HG02938 (cell line): ENCODE measurements at regions not wholly inside any gene's neighbourhood (a gene's known extent, or its start where the extent isn't known, plus 50 kb on each side); places are given as distances from the start of the nearest gene placed in this dataset.
A peak's percentile ranks its signal among the peaks of the same experiment; 100 is the strongest.

ENCODE experiments used
- ATAC-seq: cut with Tn5 transposase; IDR thresholded peaks from one replicate; pipeline ENCODE4 v1.9.1; 2021; ENCODE audit warnings: mild to moderate bottlenecking, moderate library complexity; ENCODE audit not compliant: unreplicated experiment

DNA sequence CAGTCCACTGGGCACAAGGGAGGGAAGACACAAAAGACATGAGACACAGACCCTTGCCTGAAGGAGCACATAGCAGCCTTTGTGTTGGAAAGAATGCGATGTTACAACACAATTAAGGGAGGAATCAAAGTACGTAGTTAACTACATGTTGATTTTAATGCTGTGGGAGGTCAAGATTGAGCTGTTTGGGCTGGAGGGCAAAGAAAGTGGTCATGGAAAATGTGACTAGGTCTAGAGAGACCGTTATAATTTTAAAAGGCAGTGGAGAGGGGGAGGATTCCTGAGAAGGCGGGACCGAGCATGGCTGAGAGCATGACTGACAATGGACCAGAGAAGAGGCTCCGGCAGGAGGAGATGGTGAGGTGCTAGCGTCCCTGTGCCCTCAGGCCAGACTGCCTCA lies 111.8 kb upstream of the ATP1A1 start:
- ATAC-seq, result no peak

DNA sequence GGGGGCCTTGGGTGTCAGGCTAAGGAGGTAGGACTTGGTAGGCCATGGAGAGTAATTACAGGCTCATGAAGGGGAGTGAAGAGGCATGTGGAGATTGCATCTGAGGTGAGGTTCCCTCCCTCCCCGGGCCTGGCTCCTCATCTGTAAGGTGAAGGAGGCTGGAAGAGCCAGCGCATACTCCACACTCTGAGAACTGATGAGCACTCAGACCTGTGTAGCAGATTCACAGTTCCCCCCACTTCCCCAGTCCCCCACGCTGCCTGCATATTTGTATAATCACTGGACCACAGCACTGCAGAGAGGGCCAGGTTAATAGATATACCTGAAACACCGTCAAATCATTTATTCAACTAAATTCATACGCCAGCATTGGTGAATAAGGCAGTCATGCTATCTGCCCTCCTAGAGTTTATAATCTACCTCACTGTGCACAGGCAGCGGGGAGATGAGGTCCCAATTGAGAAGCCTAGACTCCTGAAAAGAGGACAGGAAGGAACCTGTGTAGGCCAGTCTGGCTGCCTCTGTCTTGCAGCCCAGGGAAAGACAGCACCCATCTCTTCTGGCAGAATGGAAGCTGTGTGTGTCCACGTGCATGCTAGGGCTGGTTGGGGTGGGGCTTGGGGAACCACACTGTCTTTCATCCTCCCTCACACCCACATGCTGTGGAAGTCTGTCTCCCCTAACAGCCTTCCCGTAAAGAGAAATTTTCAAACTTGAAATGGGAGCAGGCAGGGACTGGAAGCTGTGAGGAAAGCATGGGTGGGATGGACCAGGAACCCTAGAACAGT lies 110.6 kb upstream of the ATP1A1 start:
- no peak for ATAC-seq

DNA sequence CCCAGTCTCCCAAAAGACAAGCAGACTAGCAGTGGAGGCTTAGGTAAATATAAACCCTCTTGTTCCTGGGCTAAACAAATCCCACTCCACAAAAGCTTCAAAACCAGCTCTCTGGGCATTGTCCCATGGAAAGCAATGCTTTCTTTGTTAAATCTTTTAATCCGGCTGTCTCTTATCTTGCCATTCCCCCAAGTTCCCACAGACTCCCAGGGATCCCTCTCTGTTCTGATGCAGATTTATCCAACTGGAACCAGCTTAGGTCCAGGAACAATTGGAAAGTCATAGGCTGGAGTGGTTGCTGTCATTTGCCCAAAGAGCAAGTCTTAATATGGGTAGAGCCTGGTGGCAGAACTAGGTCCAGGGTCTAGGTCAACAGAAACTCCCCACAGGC lies 110.1 kb upstream of the ATP1A1 start:
- no peak for ATAC-seq

DNA sequence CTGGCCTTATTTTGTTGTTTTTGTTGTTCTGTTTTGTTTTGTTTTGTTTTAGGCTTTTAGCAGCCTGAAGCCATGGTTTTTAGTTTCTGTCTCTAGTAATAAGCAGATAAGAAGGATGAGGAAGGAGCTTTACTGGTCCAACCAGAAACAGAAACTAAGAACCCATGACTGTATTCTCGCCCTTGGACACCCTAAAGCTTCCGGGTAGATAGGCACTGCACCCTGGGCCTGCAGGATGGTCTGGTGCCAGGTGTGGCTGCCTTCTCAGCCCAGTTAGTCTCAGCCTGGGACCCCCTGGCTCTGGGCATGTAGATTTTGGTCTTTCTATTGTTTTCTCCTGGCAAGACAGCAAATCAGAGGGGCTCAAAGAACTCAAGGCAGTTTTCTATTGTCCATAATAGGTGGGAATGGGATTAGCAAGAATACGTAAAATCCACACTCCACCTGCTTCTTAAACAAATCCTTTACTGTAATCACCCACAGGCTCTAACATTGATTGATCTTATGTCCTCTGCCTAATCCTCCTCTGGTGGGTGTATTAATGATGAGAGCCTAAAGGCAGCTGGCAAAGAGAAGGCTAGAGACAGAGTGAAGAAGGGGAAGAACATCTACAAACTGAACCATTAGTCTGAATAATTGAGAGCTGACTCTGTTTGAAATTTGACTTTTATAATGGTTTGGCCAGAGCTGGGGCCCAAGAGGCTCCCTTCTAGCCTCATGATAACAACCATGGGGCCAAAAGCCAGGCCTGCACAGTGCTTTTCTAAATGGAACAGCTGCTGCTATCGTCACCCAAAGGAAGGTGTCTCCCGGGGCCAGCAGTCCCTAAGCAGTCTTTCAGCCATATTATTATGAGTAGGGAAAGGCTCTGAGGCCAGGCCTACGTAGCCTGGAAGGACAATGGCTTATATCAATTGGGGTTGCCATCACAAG lies 106.8 kb upstream of the ATP1A1 start:
- no peak for ATAC-seq

DNA sequence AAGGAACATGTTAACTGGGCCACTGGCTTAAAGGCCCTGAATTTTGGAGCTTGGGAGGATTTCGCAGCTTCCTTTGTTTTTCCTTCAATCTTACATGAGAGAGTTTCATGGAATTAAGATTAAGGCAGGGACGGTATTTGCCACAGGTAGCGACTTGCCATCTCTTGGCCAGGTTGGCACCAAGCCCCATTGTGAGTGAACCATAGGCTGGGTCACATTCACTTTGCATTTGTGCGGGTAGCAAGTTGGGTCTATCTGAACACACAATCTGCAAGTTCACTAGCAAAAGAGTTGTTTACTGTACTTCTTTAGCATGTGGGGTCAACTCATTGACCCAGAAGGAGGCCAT lies 106.2 kb upstream of the ATP1A1 start:
- no peak for ATAC-seq

DNA sequence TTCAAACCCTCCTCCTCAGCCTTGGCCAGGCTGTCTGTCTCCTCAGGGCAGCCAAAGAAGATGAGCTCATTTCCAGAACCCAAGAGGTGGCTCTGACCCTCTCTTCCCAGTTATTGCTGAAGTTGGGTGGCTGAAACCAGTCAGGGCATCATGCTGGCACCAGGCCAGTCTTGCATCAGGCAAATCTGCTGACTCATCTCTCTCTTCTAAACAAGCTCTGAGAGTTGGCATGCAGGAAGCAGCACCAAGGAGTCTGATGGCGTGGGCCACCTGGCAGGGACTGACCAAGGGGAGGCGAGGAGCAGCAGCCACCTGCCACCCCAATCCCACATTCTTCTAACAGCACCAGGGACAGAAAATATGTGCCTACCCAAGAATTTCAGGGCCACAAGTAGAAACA lies 104.8 kb upstream of the ATP1A1 start:
- no peak for ATAC-seq

DNA sequence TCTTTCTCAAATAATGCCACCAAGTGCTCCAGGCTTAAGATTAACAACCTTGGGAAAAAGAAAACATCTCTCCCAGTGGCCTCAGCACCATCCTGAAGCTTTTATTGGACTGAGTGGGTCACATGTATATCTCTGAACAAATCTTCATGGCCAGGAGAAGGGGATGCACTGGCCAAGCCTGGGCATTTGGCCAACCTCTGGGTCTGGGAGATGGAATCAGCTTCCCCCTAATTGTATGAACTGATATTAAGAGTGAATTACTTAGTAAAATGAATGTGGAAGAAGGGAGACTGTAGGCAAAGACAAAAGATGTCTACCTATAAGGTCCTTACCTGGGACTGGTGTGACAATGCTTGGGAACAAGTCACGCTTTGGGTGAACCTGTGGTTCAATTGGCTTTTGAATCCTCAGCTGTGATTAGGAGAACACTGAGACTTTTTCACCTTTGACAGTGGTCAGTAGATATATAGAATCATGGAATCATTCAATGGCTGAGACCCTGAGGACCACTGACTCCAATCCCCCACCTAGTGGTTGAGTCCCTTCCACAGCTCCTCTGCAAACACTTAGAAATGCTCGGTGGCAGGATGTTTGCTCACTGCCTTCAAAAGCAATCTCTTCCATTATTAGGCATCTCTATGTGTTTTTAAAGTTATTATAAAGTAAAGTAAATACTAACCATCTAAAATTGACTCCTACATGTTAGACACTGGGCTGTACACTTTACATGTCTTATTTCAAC lies 102.6 kb upstream of the ATP1A1 start:
- no peak for ATAC-seq

DNA sequence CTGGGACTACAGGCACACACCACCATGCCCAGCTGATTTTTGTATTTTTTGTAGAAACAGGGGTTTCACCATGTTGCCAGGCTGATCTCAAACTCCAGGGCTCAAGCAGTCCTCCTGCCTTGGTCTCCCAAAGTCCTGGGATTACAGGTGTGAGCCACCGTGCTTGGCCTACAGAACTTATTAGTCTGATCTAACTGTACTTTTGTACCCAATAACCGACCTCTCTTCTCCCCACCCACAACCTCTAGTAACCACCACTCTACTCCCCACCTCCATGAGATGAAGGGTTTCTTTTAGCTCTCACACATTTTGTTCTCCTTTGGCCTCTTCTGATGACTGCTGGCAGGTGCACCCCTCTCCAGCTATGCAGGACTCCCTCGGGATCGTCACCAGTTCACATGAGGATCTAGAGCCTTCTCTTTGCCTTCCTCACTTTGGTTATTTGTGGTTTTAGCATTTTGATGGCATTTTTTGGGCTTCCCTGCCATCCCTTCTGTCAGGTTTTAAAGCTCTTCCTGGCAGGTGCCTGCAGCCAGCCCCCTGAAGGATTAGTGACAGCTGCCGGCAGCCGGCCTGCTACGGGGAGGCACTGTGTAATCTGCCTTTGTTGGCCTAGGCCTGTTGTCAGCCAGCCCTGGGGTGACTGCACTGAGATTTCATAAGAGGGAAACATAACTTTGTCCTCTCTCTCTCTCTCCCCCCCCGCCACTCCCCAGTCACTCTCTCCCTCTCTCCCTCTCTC lies 99.8 kb upstream of the ATP1A1 start:
- no peak for ATAC-seq

DNA sequence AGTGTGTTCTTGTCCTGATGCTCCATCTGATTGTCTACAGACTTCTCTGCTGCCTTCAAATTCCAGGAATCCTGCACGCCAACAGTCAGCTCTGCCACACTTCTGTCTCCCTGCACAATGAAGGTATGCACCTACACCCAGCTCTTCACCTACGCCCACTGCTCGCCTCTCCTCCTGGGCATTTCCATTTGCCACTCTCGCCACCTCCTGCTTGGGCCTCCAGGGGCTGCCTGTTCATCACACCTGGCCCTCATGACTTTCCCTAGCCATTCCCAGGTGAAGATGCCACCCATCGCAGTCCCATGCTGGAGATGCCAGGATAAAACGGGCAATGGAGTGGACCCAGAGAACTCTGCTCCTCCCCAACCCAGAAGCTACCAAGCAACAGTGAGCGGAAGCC lies 96.5 kb upstream of the ATP1A1 start:
- no peak for ATAC-seq

DNA sequence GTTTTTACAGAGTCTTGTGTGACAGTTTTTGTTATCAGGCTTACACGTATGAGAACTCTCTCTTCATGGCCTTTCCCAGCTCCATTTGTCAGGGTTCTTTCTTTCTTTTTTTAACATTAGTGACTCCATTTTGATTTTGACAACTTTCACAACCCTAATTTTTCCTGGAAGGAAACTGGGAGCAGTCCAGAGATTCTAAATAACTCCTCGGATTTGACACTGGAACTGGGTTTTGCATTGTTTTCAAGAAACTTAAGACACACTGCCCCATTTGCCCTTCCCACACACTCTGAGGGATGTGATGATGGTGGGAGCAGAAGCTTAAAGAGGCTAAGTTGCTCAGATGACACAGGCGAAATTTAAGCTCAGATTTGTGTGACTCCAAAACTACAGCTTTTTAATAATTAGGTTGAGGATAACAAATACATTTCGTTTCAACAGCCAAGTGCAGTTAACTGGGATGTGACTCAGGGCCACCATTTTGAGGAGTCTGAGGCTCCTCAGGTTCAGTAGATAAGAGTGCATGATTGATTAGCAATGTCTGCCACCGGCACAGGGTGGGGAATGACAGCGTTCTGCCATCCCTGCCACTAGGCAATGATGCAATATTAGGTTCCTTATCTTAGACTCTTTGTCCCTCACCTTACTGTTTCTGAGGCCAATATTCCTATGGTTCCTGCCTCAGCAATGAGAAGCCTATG lies 95.1 kb upstream of the ATP1A1 start:
- no peak for ATAC-seq

DNA sequence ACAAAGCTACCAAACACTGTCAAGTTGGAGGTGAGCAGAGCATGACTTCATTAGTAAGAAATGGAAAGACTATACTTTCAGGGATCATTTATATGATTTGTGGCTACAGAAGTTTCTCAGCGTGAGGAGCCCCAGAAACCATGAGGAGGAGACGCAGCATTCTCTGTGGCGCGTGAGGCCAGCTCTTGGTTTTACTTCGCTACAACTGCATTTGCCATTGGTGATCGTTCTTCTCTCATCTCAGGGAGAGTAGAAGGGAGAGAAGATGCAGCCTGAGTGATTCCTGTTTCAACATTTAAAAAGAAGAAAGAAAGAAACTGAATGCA lies 94.5 kb upstream of the ATP1A1 start:
- no peak for ATAC-seq

DNA sequence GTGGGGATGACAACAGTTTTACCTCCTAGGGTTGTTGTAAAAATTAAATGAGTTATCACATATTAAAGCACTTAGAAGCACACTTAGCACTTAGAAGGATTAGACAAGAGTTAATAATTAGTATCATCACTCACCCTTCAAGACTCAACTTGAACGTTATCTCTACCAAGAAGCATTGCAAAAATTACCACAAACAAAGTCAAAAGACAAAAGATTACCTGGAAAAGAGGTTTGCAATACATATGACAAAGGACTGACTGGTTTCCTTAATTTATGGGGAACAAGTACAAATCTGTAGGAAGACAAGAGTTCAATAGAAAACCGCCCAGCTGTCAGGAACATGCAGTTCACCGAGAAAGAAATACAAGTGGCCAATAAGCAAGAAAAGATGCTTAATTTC lies 93.3 kb upstream of the ATP1A1 start:
- no peak for ATAC-seq

DNA sequence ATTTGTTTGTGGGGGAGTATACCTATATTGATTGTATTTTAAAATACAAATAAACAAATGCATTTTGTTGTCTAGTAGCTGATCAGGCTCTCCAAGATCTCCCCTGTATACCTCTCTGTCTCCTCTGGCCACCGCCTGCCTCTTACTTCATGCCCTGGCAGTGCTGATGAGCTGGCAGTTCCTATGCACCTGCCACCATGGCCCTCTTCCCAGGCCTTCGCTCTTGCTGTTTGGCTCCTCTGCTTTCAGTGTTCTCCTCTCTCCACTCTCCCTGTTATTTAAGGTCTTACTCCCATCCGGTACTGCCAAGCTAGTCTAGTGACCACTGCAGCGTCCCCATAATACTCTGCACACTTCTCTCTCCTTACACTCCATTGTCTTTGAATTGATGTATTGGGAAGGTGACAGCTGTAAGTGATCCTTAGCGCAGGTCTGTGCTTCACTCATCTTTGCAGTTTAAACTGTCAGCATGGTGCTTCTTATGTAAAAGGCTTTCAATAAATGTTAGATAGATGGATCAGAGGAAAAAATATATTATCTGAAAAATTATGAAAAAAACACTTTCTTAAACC lies 88.1 kb upstream of the ATP1A1 start:
- ATAC-seq, result no peak

DNA sequence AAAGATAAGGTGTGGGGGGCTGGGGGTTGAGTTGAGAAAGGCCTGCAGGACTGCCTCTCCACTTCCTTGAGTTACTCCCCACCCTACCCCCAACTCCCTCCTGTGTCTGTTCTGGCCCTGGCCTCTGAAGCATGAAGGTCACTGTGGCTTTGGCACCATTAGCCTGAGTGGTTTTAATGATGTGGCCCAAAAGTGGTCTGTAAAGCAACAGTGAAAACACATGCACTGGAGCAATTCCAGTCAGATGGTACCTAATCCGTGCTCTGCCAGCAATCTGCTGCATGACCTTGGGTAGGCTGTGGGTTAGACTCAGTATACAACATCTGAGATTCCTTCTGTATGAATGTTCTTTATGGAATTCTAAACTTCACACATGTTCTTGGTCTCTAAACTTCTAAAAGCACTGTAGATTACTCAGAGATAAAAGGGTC lies 86.5 kb upstream of the ATP1A1 start:
- no peak for ATAC-seq

DNA sequence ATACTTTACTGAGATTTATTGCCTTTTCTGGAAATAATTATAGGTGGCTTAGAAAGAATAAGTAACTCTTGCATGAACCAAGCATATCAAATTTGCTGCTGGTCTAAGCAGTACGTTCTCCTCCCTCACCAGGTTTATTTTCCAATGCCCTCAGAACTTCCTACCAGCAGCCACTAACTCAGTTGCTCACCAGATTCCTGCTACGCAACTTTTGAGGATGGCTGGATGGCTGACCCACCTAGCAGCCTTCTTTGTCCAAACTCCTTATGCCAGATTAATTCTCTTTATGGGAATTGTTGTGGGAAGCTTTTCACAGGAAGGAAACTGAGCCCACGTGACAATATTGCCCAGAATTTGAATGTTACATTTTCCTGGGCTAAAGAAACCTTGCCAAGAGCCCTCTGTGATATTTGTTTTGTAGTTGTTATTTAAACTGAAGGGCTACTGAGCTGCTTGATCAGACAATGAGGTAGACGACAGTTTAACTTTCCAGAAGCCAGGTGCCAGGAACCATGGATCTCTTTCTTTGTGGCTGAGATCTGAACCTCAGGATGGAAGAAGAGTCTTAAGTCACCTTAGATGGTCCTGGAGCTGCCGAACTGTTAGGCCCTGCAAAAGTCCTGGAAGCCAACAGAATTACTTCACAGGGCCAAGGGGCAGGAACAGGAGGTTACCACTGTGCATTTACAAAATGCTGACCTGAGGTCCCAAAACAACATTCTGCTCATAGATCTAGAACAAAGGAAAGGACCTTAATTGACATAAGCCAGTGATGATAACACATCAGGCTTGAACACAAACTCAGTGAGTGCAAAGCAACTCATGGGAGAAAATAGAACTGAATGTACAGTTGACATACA lies 85.5 kb upstream of the ATP1A1 start:
- peak; percentile 13 for ATAC-seq

DNA sequence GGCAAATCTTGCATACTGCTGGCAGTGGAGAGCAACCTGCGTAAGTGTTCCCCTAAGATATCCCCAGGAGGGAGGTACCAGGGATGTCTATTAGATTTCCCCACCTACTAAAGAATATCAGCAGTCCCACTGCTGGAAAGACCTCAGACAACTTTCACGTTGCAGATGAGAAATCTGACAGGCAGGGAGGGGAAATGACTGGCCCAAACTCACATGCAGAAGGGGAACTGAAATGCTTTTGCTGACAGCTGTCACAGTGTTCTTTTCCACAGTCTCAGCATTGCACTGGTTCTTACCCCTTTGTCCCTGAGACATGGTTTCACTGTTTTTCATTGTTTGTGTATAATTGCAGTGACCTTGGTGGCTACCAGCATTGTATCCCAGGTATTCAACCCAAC lies 84.8 kb upstream of the ATP1A1 start:
- ATAC-seq, result peak; percentile 91

DNA sequence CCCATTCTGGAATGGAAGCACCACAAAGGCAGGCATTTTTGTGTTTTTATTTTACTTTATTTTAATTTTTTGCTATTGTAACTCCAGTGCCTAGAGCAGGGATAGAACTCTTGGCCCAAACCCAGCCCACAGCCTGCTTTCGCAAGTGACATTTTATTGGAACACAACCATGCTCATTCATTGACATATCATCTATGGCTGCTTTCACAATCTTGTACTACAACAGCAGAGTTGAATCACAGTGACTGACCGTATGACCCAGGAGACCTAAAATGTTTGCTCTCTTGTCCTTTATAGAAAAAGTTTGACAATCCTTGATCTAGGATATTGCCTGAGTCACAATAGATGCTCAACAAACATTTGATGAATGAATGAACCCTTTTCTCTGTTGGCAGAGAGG lies 83.9 kb upstream of the ATP1A1 start:
- ATAC-seq, result no peak

DNA sequence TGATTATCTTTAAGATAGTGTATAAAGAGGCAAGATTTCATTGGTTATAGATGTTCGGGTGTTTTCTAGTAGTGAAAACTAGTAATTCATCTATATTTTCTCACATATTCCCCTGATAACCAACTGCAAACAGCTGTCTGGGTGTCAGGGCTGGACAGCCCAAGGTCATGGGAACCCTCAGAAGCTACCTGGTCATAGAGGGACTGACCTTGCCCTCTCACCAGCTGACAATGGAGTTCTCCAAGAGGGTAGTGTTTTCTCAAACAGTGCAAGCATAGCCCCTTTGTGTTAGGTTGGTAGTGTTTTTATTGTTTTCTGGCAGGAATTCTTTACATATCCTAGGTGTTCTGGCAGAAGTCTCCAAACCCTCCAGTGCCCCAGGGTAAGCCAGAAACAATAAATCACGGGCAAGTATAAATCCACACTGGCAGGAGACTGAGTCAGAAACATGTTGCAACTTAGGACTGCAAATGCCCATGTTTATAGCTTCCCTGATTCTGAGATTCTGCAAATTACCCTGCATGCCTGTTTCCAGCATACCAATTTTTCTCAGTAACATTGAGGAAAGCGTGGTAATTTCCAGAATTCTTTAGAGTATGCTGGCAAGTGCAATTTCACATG lies 82.8 kb upstream of the ATP1A1 start:
- ATAC-seq, result no peak

DNA sequence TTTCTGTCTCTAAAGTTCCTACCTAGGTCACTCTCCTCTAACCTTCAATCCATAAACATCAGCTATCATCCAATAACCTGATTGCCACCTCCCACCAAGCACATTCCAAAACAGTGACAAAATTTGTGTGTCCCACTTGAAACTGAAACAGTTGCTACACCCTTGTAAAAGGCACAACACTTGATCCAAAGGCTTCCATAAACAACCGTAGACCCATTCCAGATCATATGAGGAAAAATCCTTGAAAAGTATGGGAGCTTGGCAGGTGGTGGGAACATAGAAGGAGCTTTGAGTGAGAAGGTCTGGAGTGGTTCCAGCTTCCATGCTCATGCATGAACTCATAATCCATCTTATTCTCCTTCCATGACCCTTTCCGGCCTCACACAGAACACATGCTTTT lies 82.0 kb upstream of the ATP1A1 start:
- no peak for ATAC-seq
